GM18498 (cell line): ENCODE measurements at regions not wholly inside any gene's neighbourhood (a gene's known extent, or its start where the extent isn't known, plus 50 kb on each side); places are given as distances from the start of the nearest gene placed in this dataset.

Experiments used
- ATAC-seq: cut with Tn5 transposase; IDR thresholded peaks from one replicate; pipeline ENCODE4 v1.9.1; 2021; ENCODE audit warnings: mild to moderate bottlenecking, moderate library complexity; ENCODE audit not compliant: unreplicated experiment

DNA sequence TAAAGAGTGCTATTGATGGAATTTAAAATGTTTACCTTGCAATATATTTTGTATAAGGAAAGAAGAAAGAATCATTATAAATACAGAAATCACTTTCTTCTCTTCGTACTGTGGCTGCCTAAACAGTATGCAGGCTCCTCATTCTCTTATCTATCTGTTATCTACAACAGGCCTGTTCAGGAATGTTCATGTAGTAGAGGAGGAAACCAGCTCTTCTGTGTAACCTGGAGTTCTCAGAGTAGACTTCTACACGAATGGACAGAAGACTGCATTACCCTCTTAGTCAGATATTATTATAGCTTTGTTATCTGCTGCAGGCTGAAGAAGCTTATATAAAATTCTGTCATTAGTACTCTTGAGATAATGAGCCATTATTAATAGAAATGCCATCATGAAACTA is 1225.9 kb upstream of the CNTN5 start:
- ATAC-seq, result no peak

DNA sequence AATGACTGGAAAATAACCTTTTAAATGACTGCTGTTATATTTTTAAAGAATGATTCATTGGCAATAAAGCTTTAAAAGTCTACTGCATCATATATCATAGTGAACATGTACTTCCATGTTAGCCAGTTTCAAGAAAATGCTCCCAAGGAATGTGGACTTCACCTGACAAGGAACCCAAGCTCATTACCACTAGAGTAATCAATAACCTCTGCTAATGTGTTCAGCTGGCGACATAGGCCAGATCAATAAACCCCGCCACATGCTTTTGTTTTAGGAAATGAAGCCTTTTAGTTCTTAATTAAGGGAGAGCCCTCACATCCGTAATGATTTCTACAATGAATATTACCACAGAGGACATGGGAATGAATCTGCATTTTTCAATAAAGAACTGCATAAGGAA is 1219.9 kb upstream of the CNTN5 start:
- no peak for ATAC-seq

DNA sequence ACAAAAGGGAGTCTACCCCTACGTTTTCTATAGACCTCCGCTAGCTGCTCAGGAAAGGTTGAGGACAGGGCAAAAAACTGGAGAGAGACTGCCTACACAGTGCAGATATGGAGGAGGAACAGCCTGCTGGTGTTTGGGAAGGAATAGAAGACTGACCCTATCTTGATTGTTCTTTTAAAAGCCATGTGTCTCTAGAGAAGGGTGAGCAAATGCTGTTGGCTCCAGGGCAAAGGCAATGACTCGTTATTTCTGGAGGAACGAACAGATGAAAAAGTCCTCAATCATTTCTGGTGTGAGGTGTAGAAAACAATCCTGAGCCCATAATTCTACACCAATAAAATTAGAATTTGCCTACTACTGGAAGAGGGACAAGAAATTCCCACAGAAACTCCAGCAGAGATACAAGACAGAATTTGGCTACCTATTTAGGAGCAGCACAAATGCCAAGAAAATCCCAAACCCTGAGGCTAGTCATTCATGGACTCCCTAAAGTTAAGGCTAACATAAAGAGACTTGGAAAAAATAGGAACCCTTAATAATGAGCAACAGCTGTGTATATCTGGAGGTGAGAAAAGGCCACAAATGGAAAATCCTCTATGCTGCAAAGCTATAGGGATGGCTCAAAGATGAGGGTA is 1206.3 kb upstream of the CNTN5 start:
- no peak for ATAC-seq

DNA sequence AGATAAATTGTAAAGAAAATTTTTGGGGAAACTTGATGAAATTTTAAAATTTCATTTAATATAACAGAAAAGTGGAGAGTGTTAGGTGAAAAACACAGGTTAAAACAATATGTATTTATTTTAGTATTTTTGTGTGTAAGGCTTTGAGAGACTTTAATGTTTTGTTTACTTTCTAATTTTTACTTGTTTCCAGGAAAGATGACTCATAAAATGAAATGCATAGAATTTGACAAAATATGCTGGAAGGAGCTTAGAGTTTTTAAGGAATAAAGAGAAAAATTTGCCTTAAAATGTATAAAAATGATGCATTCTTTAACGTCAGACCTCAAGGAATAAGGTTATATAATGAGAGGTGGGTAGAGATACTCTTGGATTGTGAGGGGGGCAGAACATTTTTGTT is 1205.1 kb upstream of the CNTN5 start:
- ATAC-seq, result no peak

DNA sequence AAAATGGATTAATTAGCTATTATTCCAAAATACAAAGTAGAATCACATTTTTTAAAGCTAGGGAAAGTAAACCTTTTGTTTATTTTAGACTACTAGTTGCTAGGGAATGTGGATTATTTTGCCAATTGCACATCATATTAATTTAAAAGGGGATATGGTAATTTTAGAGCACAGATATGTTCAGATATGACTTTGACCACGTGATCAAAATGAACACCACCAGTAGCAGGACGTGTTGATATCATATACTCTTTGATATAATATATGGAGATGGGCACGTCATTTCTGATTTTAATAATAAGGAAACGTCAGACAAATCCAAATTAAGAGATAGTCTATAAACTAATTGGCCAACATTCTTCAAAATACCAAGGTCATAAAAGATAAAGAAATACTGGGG is 1188.3 kb upstream of the CNTN5 start:
- no peak for ATAC-seq

DNA sequence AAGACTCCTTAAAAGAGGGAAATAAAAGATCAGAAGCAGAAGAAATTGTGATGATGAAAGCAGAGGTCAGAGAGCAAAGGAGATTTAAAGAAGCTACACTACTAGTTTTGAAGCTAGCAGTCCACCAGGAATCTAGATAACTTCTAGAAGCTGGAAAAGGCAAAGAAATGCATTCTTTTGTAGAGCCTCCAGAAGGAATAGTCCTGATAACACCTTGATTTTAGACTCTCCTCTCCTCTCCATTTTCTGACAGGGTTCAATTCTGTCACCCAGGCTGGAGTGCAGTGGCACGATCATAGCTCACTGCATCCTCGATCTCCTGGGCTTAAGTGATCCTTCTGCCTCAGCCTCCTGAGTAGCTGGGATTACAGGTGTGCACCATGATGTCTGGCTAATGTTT is 1187.3 kb upstream of the CNTN5 start:
- ATAC-seq, result no peak

DNA sequence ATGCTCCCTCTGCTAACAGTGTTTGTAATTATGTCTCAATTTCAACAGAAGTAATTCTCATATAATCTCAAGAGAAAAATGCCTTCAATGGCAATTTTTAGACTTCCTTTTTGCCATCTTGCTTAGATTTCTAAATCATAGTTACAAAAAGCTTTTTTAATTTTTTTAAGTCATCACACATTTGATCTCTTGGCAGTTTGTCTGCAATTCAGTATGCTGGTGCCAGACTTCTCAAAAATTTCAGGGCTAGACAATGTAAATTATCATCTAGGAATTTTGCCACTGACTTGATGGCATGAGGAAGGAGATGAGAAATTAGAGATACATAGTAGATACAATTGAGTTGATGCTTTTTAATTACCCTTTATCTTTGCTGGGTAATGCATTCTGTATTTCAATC is 1176.7 kb upstream of the CNTN5 start:
- no peak for ATAC-seq

DNA sequence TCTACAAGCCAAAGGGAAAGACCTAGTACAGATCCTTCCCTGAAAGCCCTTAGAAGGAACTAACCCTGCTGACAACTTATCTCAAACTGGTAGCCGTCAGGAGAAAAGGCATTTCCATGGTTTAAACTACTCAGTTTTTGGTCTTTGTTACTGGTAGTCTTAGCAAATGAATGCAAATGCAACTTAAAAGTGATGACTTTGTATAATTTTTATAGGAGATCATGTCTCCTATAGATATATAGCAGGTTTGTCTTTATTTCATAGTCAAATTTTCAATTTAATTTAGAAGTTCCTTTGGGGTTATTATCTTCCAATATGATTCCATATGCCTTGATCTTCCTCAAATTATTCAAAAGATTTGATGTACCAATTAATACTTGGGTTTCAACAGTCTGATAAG is 1173.0 kb upstream of the CNTN5 start:
- no peak for ATAC-seq

DNA sequence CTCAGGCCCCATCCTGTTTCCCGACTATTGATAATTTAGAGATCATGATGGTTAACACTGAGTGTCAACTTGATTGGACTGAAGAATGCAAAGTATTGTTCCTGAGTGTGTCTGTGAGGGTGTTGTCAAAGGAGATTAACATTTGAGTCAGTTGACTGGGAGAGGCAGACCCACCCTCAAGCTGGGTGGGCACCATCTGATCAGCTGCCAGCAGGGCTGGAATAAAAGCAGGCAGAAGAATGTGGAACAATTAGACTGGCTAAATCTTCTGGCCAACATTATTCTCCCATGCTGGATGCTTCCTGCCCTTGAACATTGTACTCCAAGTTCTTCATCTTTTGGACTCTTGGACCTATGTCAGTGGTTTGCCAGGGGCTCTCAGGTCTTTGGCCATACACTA is 1170.0 kb upstream of the CNTN5 start:
- no peak for ATAC-seq

DNA sequence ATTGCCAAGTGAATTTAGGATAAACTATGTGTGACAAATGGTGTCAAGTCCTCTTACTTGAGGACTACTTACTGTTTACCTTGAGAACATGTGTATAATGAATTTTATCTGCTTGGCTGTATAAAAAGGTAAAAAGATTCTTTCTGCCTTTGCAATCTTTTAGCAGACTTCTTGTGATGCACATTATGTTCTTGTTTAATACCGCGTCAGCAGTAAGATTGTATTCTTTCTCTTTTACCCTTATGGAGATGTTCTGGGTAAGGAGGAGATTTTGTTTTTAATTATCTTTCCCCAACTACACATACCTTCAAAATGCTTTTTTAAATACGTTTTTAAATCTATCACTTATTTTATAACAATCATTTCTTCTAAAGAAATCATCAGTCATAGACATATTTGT is 1166.4 kb upstream of the CNTN5 start:
- ATAC-seq, result no peak

DNA sequence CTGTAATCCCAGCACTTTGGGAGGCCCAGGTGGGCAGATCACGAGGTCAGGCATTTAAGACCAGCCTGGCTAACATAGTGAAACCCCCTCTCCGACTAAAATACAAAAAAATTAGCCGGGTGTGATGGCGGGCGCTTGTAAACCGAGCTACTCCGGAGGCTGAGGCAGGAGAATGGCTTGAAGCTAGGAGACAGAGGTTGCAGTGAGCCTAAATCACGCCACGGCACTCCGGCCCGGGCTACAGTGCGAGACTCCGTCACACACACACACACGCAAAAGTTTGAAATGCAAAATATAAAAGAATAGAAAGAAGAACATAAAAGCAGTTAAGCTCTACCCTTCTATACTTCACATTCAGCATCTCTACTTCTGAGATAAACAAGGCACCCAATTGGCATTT is 1165.9 kb upstream of the CNTN5 start:
- no peak for ATAC-seq

DNA sequence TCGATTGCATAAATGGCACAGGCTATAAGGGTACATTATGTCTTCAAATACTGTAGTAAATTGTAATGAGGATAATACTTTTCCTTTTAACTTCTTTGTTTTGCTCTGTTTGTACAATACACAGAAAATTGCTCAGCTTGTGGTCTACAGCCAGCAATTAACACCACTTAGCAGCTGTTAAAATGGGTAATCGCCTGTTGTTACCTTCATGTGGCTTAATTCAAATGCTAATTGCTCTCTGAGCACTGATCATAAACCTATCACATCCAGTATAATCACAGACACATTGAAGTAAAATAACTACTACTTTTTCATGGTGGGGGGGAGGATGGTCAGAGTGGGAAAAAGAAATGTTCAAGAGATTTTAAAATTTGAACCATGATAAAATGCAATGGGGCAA is 1164.1 kb upstream of the CNTN5 start:
- ATAC-seq, result no peak

DNA sequence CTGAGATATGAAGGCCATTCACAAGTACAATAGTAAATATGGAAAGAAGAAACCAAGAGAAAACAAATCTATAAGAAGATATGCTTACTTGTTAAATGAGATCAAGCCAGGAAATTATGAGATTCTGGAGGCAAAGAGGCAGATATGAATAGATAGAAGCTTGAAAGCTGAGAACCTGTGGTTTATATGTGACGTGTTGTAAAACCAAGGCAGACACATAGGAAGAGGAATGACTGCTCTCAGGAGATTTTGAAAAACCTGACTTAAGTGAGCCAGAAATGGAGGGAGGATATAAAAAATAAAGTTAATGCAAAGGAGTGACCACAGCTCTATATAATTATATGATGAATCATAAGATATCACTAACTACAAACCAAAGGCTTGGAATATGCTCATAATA is 1160.5 kb upstream of the CNTN5 start:
- no peak for ATAC-seq

DNA sequence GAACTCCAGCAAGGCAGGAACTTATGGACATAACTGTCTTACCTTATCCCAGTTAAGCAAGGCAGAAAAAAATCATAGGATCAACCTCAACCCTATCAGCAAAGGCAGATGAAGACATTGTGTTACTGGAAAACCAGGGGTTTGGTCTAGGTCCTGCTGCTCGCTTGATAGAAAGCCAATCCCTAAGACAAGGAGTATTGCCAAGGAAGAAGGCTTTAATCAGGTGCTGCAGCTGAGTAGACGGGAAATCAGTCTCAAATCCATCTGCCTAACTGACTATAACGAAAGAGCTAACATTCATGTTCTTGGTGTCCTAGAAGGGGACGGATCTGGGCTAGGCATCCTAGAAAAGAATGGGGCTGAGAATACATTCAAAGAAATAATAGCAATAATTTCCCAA is 1158.7 kb upstream of the CNTN5 start:
- ATAC-seq, result no peak

DNA sequence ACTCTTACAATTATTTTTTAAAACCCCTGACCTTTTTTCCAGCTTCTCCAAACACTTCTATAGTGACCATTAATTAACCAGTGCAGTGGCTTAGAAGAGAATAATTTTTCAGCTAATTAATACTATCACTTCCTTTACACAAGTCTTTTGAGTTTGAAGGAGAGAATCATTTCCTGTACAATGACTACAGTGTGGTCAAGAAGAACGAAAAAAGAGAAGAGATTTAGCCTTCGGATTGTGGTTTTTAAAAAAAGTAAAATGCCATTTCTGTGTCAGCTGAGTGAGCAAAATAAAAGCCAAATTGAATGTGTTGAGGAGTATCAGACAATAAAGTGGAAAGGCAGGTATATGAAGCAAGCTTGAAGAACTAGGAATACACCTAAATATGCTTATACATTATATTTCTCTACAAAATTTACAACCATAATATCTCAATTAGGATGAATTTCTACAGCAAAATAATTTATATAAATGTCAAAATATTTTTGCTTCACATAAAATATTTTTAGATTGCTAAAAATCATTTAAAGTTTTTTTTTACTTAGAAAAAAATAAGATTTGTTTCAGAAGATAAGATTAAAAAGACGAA is 1155.2 kb upstream of the CNTN5 start:
- ATAC-seq, result no peak

DNA sequence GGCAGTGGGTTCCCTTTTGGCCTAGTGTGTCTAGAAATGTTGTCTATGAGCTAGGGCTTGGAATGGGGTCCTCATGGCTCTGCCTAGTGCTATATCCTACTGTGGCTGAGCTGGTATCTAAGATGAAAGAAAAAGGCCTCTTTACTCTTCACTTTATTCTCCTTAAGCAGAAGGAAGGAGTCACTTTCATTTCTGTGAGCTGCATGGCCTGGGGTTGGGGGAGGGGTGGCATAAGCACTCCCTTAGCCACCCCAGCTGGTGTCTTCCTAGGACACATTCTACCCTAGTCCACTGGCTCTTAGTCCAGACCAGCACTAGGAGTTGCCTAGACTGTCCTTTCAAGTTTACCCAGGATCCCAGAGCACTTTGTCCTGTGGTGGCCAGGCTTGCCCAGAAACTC is 1148.9 kb upstream of the CNTN5 start:
- ATAC-seq, result no peak

DNA sequence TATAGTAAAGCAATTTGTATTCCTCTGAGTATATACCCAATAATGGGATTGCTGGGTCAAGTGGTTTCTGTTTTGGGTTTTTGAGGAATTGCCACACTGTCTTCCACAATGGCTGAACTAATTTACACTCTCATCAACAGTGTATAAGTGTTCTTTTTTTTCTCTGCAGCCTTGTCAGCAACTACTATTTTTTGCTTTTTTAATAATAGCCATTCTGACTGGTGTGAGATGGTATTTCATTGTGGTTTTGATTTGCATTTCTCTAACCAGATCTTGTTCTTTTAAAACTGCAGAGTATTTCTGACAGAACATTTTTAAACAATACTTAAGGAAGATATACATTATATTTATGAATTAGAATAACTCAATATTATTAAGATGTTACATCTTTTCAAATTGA is 1140.5 kb upstream of the CNTN5 start:
- no peak for ATAC-seq

DNA sequence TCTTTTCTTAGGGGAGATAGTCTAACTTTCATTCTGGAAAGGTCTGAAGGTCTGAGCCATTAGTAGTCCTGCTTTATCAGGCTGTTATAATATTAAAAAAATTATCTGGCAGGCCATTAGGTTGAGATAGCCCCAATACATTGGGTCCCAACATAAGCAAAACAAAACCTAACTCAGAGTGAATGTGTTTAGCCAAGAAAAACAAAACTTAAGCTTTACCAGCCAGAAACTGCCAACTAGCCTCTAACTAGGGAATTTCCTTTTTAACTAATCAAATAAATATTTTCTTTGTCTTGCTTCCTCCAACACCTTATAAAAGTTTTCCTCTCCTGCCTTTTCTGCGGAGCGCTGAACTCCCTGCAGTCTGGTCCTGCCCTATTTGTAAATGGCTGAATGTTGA is 1137.7 kb upstream of the CNTN5 start:
- no peak for ATAC-seq

DNA sequence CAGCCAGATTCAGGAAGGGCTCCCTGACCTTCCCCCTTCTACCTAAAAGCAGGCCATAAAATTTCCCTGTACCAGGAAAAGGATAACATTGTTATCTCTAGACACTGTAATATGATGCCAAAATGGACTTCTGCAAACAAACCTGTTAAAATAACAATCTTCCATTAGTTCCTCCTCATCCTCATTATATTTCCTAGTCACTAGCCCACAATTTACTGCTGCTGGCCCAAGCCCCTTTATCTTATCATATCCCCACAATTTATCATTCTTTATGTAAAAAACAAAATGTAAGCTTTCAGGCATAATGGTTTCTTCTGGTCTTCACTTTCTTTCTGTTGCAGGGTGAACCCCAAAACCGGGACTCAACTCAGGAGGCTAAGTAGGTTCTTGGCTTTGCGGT is 1132.1 kb upstream of the CNTN5 start:
- ATAC-seq, result no peak

DNA sequence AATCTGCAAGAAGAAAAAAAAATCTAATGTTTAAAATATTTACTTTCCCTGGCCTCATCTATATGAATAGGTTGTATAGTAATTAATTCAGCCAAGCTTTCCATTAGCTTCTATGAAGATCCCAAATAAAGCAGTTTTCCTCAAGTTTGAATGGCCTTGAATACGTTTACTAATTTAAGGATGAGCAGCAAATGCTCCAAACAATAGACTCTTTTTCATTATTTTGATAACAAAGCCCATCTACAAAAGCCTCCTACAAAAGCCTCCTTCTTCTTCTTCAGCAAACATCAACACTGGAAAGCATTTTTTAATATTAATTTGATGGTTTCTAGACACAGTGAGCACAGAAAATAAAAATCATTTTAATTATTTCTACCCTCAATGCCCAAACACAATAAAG is 1130.3 kb upstream of the CNTN5 start:
- ATAC-seq, result no peak

DNA sequence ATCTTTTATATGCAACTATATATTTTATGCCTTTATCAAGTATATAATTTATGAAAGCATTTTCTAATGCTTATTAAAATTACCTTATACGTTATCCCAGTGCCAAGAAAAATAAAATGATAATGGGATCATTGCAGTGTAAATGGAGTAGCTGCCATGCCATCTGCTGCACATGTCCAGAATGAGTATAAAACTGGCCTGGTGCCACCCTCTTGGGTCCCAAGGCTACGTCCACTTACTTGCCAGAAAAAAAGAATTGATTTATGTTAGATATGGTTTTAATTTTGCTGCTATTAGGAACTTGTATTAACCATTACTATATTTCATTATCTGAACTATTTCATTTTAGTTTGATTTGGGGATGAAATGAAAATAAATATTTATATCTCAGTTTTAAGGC is 1127.1 kb upstream of the CNTN5 start:
- ATAC-seq, result no peak

DNA sequence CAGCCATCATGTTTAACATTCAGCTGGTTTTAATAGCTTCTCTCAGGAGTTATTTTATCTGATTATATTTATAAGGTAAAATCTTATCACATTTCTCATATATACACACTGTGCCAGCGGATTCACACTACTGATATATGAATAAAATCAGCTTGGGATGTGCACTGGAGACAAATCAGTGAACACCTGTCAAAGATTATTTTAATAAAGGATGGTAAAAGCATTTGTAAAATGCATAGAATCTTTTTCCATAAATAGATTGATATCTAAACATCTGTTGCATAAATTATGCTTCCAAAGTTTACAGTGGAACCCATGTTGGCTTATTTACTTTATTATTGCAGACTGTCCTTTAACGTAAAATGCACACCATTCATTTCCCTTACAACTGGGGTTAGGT is 1125.8 kb upstream of the CNTN5 start:
- ATAC-seq, result no peak

DNA sequence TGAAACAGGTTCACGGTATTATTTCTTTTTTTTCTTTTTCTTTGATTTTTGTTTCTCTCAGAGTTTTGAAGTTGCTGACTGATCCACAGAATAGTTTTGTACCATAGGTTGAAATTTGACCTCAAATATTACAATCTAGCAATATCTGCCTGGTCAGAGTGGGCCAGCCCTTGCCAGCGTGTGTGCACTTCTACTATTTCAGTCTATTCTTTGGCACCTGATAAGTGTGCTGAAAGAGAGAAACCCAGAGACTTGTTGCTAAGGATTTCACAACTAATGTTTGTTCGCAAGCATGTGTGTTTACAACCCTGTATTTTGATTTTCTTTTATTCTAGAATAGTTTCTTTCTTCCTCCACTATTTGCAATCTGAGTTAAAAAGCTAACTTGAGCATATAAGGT is 1125.2 kb upstream of the CNTN5 start:
- no peak for ATAC-seq
